IMR-90 (cell line): ENCODE measurements at regions not wholly inside any gene's neighbourhood (a gene's known extent, or its start where the extent isn't known, plus 50 kb on each side); places are given as distances from the start of the nearest gene placed in this dataset.

Source experiments
- BHLHE40 ChIP-seq: fragments of 150-350 bp; IDR thresholded peaks from 2 replicates; pipeline ENCODE4 v1.6.1; 2016; ENCODE audit warnings: mild to moderate bottlenecking, low read depth, low read length
- FOS ChIP-seq: fragments of 150-350 bp; IDR thresholded peaks from 2 replicates; pipeline ENCODE4 v1.6.1; 2016; ENCODE audit warnings: low read depth, low read length
- MAFK ChIP-seq: IDR thresholded peaks from 2 replicates; pipeline ENCODE4 v1.6.1; 2012; ENCODE audit warnings: low read depth, low read length, improper control_type of control experiment
- MXI1 ChIP-seq: IDR thresholded peaks from 2 replicates; pipeline ENCODE4 v1.6.1; 2012; ENCODE audit warnings: low read depth, mild to moderate bottlenecking, low read length, moderate library complexity, borderline replicate concordance
- POLR2A ChIP-seq: IDR thresholded peaks from 2 replicates; pipeline ENCODE4 v1.6.1; 2012; ENCODE audit warnings: mild to moderate bottlenecking, low read depth, low read length
- RAD21 ChIP-seq: IDR thresholded peaks from 2 replicates; pipeline ENCODE4 v1.6.1; 2012; ENCODE audit warnings: low read length, improper control_type of control experiment
- RCOR1 ChIP-seq: IDR thresholded peaks from 2 replicates; pipeline ENCODE4 v1.6.1; 2012; ENCODE audit warnings: mild to moderate bottlenecking, low read length, improper control_type of control experiment; ENCODE audit not compliant: insufficient replicate concordance
- RFX5 ChIP-seq: IDR thresholded peaks from 2 replicates; pipeline ENCODE4 v1.8.0; 2012; ENCODE audit warnings: low read depth, mild to moderate bottlenecking, low read length, moderate library complexity
- USF2 ChIP-seq: fragments of 150-350 bp; IDR thresholded peaks from 2 replicates; pipeline ENCODE4 v1.6.1; 2017; ENCODE audit warnings: mild to moderate bottlenecking, antibody characterized with exemption, low read length, low read depth
- TF ChIP-seq, protein P1 (sequence below): conservative IDR thresholded peaks from 2 replicates; pipeline ENCODE4 v1.5.1; 2012; ENCODE audit warnings: mild to moderate bottlenecking, low read depth, low read length, improper control_type of control experiment

DNA sequence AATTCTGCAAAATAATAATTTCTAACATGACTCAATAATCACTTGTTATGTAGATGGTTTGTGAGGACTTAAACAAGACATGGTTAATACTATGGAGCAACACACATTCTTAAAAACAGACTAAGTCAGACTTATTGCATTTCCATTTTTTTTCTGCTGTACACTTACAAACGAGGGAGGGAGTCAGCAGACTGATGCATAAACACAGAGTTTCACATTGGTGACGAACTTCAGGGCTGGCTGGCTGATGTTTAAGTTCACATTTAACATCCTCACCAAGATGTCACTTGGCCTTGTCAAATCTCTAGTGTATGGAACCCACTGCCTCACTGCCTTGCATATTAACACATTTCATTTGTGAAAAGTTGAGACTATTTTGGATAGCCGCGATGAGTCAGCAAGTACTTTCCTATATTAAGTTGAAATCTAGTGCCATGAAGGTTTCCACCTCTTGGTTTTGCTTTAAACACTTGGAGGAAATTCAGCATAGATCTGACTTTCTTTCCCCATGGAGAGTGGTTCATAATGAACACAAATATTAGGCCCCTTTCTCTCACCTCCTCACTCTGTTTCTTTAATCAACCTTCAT lies 337.5 kb upstream of the RUNX1 start:
- TF ChIP-seq RCOR1 = no peak
- TF ChIP-seq, protein P1, sequence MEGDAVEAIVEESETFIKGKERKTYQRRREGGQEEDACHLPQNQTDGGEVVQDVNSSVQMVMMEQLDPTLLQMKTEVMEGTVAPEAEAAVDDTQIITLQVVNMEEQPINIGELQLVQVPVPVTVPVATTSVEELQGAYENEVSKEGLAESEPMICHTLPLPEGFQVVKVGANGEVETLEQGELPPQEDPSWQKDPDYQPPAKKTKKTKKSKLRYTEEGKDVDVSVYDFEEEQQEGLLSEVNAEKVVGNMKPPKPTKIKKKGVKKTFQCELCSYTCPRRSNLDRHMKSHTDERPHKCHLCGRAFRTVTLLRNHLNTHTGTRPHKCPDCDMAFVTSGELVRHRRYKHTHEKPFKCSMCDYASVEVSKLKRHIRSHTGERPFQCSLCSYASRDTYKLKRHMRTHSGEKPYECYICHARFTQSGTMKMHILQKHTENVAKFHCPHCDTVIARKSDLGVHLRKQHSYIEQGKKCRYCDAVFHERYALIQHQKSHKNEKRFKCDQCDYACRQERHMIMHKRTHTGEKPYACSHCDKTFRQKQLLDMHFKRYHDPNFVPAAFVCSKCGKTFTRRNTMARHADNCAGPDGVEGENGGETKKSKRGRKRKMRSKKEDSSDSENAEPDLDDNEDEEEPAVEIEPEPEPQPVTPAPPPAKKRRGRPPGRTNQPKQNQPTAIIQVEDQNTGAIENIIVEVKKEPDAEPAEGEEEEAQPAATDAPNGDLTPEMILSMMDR = no peak
- no peak for TF ChIP-seq POLR2A
- no peak for TF ChIP-seq RFX5
- no peak for TF ChIP-seq RAD21
- TF ChIP-seq BHLHE40 = no peak
- no peak for TF ChIP-seq USF2
- TF ChIP-seq FOS = no peak
- TF ChIP-seq MAFK = peak; percentile 63
- TF ChIP-seq MXI1 = no peak
